ENCODE measurements at regions not wholly inside any gene's neighbourhood (a gene's known extent, or its start where the extent isn't known, plus 50 kb on each side); places are given as distances from the start of the nearest gene placed in this dataset.

DNA sequence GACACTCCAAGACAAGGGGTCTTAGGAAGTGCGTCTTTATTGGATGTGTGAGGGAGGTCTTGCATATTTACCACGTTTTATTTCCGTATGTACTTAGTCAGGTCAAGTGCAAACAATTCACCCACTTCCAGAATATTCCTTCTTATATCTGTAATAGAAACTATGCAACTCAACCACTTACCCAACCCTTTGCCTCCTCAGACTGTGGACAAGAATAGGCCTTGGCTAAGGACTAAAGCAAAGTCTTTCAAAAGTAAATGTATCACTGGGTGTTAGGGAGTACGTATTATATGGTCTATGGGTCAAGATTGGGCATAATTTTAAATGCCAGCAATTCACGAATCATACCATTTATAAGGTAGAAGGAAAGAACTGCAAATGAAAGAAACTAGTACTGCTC lies 484.8 kb downstream of the MBD2 start:
- no peak for DNase-seq (ENCODE audit: low read depth)
- ChIA-PET CTCF (no interaction called here), POLR2A (no interaction called here)
- no peaks in the 10 kb centered on the region for H3K36me3 ChIP-seq (ENCODE audit: control insufficient read depth, insufficient read depth, low read length)
- H3K27me3 ChIP-seq (ENCODE audit: control insufficient read depth, insufficient read depth, low read length), result no peaks in the 10 kb centered on the region
- no peak overlapping the region for H3K4me3 ChIP-seq (ENCODE audit: low read depth, low read length)
- TF ChIP-seq, protein P1, sequence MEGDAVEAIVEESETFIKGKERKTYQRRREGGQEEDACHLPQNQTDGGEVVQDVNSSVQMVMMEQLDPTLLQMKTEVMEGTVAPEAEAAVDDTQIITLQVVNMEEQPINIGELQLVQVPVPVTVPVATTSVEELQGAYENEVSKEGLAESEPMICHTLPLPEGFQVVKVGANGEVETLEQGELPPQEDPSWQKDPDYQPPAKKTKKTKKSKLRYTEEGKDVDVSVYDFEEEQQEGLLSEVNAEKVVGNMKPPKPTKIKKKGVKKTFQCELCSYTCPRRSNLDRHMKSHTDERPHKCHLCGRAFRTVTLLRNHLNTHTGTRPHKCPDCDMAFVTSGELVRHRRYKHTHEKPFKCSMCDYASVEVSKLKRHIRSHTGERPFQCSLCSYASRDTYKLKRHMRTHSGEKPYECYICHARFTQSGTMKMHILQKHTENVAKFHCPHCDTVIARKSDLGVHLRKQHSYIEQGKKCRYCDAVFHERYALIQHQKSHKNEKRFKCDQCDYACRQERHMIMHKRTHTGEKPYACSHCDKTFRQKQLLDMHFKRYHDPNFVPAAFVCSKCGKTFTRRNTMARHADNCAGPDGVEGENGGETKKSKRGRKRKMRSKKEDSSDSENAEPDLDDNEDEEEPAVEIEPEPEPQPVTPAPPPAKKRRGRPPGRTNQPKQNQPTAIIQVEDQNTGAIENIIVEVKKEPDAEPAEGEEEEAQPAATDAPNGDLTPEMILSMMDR (IDR thresholded peaks at IDR 0.05; ENCODE audit: insufficient read depth, low read depth, low read length), result no peak

DNA sequence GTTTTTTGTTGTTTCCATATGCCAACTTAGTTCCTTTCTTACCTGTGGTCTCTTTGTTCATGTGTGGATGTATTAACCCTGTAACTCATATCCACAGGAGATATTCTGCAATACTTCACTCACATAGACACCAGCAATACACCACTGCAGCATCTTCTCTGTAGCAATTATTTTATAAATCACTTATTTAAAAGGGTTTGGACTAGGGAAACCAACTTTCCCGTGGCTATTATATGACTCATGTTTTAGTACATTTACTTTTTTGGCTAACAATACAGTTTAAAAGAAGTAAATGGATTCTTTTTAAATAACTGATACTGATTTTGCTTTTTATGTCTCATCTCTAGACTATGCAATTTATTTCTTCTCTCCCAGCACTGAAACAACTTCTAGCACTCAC lies 488.9 kb downstream of the MBD2 start:
- Histone ChIP-seq H3K27me3 (ENCODE audit: control insufficient read depth, insufficient read depth, low read length) (no peaks in the 10 kb centered on the region), H3K4me3 (ENCODE audit: low read depth, low read length) (no peak overlapping the region), H3K36me3 (ENCODE audit: control insufficient read depth, insufficient read depth, low read length) (no peaks in the 10 kb centered on the region)
- ChIA-PET CTCF (no interaction called here), POLR2A (no interaction called here)
- TF ChIP-seq, protein P1 (IDR thresholded peaks at IDR 0.05; ENCODE audit: insufficient read depth, low read depth, low read length), result no peak
- DNase-seq (ENCODE audit: low read depth), result no peak

DNA sequence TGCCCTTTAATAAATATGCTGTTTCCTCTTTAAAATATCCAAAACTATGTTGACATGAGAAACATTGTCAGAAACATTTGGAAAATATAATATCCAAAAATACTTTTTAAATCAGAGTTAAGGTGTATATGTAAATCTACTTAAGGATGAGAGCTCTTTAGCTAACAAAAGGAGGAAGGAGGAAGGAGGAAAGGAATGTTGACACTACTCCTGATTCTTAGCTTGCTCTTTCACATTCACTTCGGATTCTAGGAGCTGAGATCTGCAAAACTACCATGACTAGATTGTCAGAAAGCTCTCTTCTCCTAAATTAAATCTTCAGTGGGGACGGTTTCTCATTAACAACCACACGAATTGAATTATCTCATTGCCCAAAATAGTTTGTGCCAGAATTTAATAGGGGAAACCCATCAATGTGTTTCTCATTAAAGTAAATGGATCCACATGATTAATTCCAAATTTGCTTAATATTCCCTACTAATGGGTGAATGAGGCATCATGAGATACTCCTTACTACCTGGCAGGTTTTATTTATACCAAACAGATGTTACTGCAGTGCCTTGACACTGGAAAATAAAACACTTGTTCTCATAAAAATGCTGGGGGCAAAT lies 509.1 kb downstream of the MBD2 start:
- CTCF ChIA-PET, result no interaction called here
- H3K4me3 ChIP-seq (ENCODE audit: low read depth, low read length), result no peak overlapping the region
- no peak for DNase-seq (ENCODE audit: low read depth)
- TF ChIP-seq, protein P1 (IDR thresholded peaks at IDR 0.05; ENCODE audit: insufficient read depth, low read depth, low read length), result no peak
- no peaks in the 10 kb centered on the region for H3K27me3 ChIP-seq (ENCODE audit: control insufficient read depth, insufficient read depth, low read length)
- no peaks in the 10 kb centered on the region for H3K36me3 ChIP-seq (ENCODE audit: control insufficient read depth, insufficient read depth, low read length)
- POLR2A ChIA-PET, result no interaction called here

DNA sequence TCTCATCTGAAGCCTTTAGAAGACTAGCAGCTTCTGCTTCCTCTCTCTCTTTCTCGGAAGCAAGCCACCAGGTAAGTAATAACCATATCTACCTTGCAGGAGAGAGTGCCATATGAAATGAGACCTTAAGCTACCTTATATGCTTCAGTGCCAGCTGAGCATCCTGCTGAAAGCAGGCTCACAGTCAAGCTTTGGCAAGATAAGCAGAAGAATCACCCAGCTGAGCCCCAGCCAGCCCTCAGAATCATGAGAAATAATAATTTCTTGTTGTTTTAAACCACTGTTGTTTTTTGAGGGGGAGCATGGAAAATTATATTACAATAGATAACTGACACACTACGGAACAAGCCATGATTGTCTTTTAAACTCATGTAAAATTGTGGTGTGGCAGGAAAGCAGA lies 514.4 kb downstream of the MBD2 start:
- DNase-seq (ENCODE audit: low read depth), result no peak
- Histone ChIP-seq H3K27me3 (ENCODE audit: control insufficient read depth, insufficient read depth, low read length) (no peaks in the 10 kb centered on the region), H3K4me3 (ENCODE audit: low read depth, low read length) (no peak overlapping the region), H3K36me3 (ENCODE audit: control insufficient read depth, insufficient read depth, low read length) (no peaks in the 10 kb centered on the region)
- POLR2A ChIA-PET, result no interaction called here
- CTCF ChIA-PET, result no interaction called here
- TF ChIP-seq, protein P1 (IDR thresholded peaks at IDR 0.05; ENCODE audit: insufficient read depth, low read depth, low read length), result no peak

DNA sequence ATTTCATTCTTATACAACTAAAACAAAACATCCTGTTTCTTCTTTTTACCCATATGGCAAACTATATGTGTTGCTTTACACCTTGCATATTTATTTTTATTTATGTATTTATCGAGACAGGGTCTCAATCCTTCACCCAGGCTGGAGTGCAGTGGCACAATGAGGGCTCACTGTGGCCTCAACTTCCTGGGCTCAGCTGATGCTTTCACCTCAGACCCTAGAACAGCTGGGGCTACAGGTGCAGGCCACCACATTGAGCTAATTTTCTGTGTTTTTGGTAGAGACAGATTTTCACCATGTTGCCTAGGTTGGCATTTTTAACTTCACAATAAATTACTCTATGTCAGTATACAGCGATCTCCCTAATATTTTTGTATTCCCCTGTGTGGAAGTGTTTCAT lies 522.0 kb downstream of the MBD2 start:
- CTCF ChIA-PET, result no interaction called here
- no peak overlapping the region for H3K4me3 ChIP-seq (ENCODE audit: low read depth, low read length)
- H3K36me3 ChIP-seq (ENCODE audit: control insufficient read depth, insufficient read depth, low read length), result no peaks in the 10 kb centered on the region
- POLR2A ChIA-PET, result no interaction called here
- no peaks in the 10 kb centered on the region for H3K27me3 ChIP-seq (ENCODE audit: control insufficient read depth, insufficient read depth, low read length)
- TF ChIP-seq, protein P1 (IDR thresholded peaks at IDR 0.05; ENCODE audit: insufficient read depth, low read depth, low read length), result no peak
- DNase-seq (ENCODE audit: low read depth), result no peak

Data from BJ (cell line).